SK-N-SH treated with all-trans-retinoic acid at 6 μM for 48 hours (cell line): ENCODE measurements at regions not wholly inside any gene's neighbourhood (a gene's known extent, or its start where the extent isn't known, plus 50 kb on each side); places are given as distances from the start of the nearest gene placed in this dataset.

Experiments used
- ARNTL ChIP-seq: fragments of 450-650 bp; formaldehyde crosslinking; IDR thresholded peaks from 2 replicates; pipeline ENCODE4 v1.5.0; 2020; ENCODE audit warnings: low read depth, mild to moderate bottlenecking, moderate library complexity, borderline replicate concordance
- BACH2 ChIP-seq: fragments of 250-450 bp; sonication (Bioruptor Pico); IDR thresholded peaks from 2 replicates; pipeline ENCODE4 v1.9.0; 2021; ENCODE audit warnings: mild to moderate bottlenecking, borderline replicate concordance
- CREB5 ChIP-seq: fragments of 250-450 bp; sonication (Bioruptor Pico); IDR thresholded peaks from 2 replicates; pipeline ENCODE4 v1.5.1; 2020; ENCODE audit warnings: low read depth, mild to moderate bottlenecking, moderate library complexity
- ESRRG ChIP-seq: fragments of 250-450 bp; sonication (Bioruptor Pico); IDR thresholded peaks from 2 replicates; pipeline ENCODE4 v1.6.1; 2021; ENCODE audit warnings: mild to moderate bottlenecking
- GLIS3 ChIP-seq: fragments of 250-450 bp; sonication (Bioruptor Pico); IDR thresholded peaks from 2 replicates; pipeline ENCODE4 v1.5.0; 2020; ENCODE audit warnings: mild to moderate bottlenecking, moderate library complexity
- ISL1 ChIP-seq: fragments of 250-450 bp; sonication (Bioruptor Pico); IDR thresholded peaks from 2 replicates; pipeline ENCODE4 v2.1.2; 2022; ENCODE audit warnings: mild to moderate bottlenecking, moderate library complexity
- PATZ1 ChIP-seq: fragments of 250-450 bp; sonication (Bioruptor Pico); IDR thresholded peaks from 2 replicates; pipeline ENCODE4 v1.8.0; 2020; ENCODE audit warnings: mild to moderate bottlenecking, moderate library complexity, borderline replicate concordance
- PPARA ChIP-seq: fragments of 250-450 bp; sonication (Bioruptor Pico); IDR thresholded peaks from 2 replicates; pipeline ENCODE4 v1.5.0; 2020; ENCODE audit warnings: mild to moderate bottlenecking, borderline replicate concordance
- RARB ChIP-seq: fragments of 250-450 bp; sonication (Bioruptor Pico); IDR thresholded peaks from 2 replicates; pipeline ENCODE4 v1.8.0; 2021; ENCODE audit warnings: mild to moderate bottlenecking, moderate library complexity
- TOX ChIP-seq: fragments of 250-450 bp; sonication (Bioruptor Pico); IDR thresholded peaks from 2 replicates; pipeline ENCODE4 v1.8.0; 2021; ENCODE audit warnings: mild to moderate bottlenecking, moderate library complexity, borderline replicate concordance
- ZC3H10 ChIP-seq: fragments of 250-450 bp; sonication (Bioruptor Pico); IDR thresholded peaks from 2 replicates; pipeline ENCODE4 v1.5.1; 2021; ENCODE audit warnings: mild to moderate bottlenecking, moderate library complexity
- ZFP3 ChIP-seq: fragments of 250-450 bp; sonication (Bioruptor Pico); IDR thresholded peaks from 2 replicates; pipeline ENCODE4 v1.5.0; 2020; ENCODE audit warnings: mild to moderate bottlenecking, moderate library complexity
- ZFP30 ChIP-seq: fragments of 450-650 bp; formaldehyde crosslinking; IDR thresholded peaks from 2 replicates; pipeline ENCODE4 v1.5.0; 2022; ENCODE audit warnings: mild to moderate bottlenecking, moderate library complexity

DNA sequence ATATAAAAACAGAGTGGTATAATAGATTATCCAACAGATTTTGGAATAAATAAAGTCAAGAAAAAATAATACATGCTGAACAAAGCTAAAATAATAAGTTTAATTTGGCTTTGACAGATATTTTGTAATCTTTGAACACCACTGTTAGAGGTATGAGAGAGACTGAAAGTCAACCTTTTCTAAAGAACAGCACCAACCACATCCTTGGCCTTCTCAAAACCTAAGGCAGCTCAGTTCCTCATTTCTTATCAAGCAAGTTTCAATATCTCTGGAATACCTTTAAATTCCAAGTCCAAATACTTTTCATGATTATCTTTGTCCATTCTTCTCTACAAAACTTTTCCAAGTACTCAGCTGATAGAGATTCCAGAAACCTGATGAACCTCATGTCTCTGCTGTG is 1603.8 kb downstream of the CDH8 start:
- TF ChIP-seq BACH2 (no peak), TOX (no peak), ZFP3 (no peak), PATZ1 (CRISPR knock-in tag) (no peak), PPARA (no peak), ZFP30 (no peak), CREB5 (no peak), RARB (CRISPR knock-in tag) (no peak), ISL1 (CRISPR knock-in tag) (no peak), ZC3H10 (CRISPR knock-in tag) (no peak), ESRRG (CRISPR knock-in tag) (no peak), GLIS3 (no peak), ARNTL (CRISPR knock-in tag) (no peak)
